ENCODE measurements at regions not wholly inside any gene's neighbourhood (a gene's known extent, or its start where the extent isn't known, plus 50 kb on each side); places are given as distances from the start of the nearest gene placed in this dataset.

DNA sequence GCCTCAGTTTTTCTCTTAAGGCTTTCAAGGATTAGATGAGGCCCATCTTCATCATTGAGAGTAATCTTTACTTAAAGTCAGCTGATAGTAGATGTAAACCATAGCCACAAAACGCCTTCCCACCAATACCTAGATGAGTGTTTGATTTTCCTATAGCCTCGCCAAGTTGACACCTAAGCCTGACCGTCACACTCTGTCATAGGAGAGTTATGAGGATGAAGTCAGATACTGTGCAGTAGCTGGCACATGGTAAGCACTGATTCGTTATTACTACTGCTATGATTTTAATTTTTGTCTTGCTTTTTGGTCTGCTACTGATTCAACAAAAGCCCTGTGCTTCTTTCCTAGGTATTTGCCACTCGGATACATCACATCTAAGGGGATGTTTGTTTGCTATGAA, 395.5 kb downstream of the RPS6KC1 start:
- TF ChIP-seq IRF2 (CRISPR knock-in tag; IDR thresholded peaks at IDR 0.05; ENCODE audit: borderline replicate concordance, low read depth) (no peak), ZNF317 (CRISPR knock-in tag; IDR thresholded peaks at IDR 0.05; ENCODE audit: borderline replicate concordance, low read depth) (no peak), GABPB1 (CRISPR knock-in tag; IDR thresholded peaks at IDR 0.05) (no peak)
- TF ChIP-seq, protein P1, sequence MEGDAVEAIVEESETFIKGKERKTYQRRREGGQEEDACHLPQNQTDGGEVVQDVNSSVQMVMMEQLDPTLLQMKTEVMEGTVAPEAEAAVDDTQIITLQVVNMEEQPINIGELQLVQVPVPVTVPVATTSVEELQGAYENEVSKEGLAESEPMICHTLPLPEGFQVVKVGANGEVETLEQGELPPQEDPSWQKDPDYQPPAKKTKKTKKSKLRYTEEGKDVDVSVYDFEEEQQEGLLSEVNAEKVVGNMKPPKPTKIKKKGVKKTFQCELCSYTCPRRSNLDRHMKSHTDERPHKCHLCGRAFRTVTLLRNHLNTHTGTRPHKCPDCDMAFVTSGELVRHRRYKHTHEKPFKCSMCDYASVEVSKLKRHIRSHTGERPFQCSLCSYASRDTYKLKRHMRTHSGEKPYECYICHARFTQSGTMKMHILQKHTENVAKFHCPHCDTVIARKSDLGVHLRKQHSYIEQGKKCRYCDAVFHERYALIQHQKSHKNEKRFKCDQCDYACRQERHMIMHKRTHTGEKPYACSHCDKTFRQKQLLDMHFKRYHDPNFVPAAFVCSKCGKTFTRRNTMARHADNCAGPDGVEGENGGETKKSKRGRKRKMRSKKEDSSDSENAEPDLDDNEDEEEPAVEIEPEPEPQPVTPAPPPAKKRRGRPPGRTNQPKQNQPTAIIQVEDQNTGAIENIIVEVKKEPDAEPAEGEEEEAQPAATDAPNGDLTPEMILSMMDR (IDR thresholded peaks at IDR 0.05): no peak
- TF ChIP-seq, protein P2, sequence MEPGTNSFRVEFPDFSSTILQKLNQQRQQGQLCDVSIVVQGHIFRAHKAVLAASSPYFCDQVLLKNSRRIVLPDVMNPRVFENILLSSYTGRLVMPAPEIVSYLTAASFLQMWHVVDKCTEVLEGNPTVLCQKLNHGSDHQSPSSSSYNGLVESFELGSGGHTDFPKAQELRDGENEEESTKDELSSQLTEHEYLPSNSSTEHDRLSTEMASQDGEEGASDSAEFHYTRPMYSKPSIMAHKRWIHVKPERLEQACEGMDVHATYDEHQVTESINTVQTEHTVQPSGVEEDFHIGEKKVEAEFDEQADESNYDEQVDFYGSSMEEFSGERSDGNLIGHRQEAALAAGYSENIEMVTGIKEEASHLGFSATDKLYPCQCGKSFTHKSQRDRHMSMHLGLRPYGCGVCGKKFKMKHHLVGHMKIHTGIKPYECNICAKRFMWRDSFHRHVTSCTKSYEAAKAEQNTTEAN (CRISPR knock-in tag; IDR thresholded peaks at IDR 0.05): no peak
